Stomach (tissue), 8 donors: ENCODE measurements at regions not wholly inside any gene's neighbourhood (a gene's known extent, or its start where the extent isn't known, plus 50 kb on each side); places are given as distances from the start of the nearest gene placed in this dataset.

ENCODE experiments used
- DNase-seq, 2 donors: peaks; one replicate each; pipeline versions ENCODE4 v3.0.0 to v3.0.0-alpha.2; 2013 to 2019
- H3K27ac ChIP-seq, 5 donors: fragments of 200-600 bp in 4 of 5; sonication (generic) in 4 of 5; one replicate each; pipeline ENCODE4 v1.5.1; 2013 to 2019; ENCODE audit warnings: mild to moderate bottlenecking in 1 of 5, moderate library complexity in 1 of 5
- H3K27me3 ChIP-seq, 3 donors: fragments of 200-600 bp; sonication (generic); one replicate each; pipeline ENCODE4 v1.5.1; 2017 to 2019; ENCODE audit warnings: mixed run types in 1 of 3
- H3K36me3 ChIP-seq, 4 donors: fragments of 200-600 bp; sonication (generic); 1 replicate in 3 of 4; 2 replicates in 1 of 4; pipeline ENCODE4 v1.5.1; 2016 to 2019
- H3K4me1 ChIP-seq, 4 donors: fragments of 200-600 bp; sonication (generic); one replicate each; pipeline ENCODE4 v1.5.1; 2016 to 2019
- H3K4me3 ChIP-seq, 4 donors: fragments of 200-600 bp; sonication (generic) in 3 of 4; one replicate each; pipeline ENCODE4 v1.5.1; 2016 to 2019; ENCODE audit warnings: mild to moderate bottlenecking in 1 of 4
- H3K9me3 ChIP-seq, 4 donors: fragments of 200-600 bp; sonication (generic); one replicate each; pipeline ENCODE4 v1.5.1; 2016 to 2019
- EP300 ChIP-seq: sonication (generic); formaldehyde crosslinking; IDR thresholded peaks from one replicate; pipeline ENCODE4 v1.6.1; 2017; ENCODE audit warnings: antibody characterized with exemption
- POLR2A ChIP-seq, 4 donors: fragments of 450-650 bp; IDR thresholded peaks; one replicate each; pipeline ENCODE4 v1.6.1; 2016; ENCODE audit warnings: antibody characterized with exemption in 4 of 4, control low read depth in 2 of 4, mild to moderate bottlenecking in 1 of 4, moderate library complexity in 1 of 4
- POLR2AphosphoS5 ChIP-seq, 3 donors: sonication (generic); formaldehyde crosslinking; IDR thresholded peaks; one replicate each; pipeline ENCODE4 v1.6.1; 2016; ENCODE audit warnings: antibody characterized with exemption in 3 of 3
- WGBS, 5 donors: extraction: QIAGEN DNeasy Blood & Tissue Kit in 3 of 5; methylation state at CpG; one replicate each; pipeline versions ENCODE4 v1.1.5 to v1.1.7; 2013 to 2018; 5-methylcytosine and 5-hydroxymethylcytosine counted together
- intact Hi-C: fragments of 100-400 bp; cut with DNase I; formaldehyde crosslinking; loops from one replicate; pipeline ENCODE4 v1.15.1; 2023; ENCODE audit warnings: low total_unique reads
- TF ChIP-seq, protein P1 (sequence below), 7 experiments: fragments of 450-650 bp in 4 of 7; fragments of 200-600 bp in 3 of 7; sonication (generic) in 3 of 7; IDR thresholded peaks; one replicate each; pipeline ENCODE4 v1.5.1; 2016 to 2019; ENCODE audit warnings: antibody characterized with exemption in 7 of 7, control low read depth in 2 of 7, mild to moderate bottlenecking in 1 of 7
- donor health status: healthy with polysubstance abuse.
- donor health status: Bipolar disorder and iron deficiency.
- donor health status: healthy.

DNA sequence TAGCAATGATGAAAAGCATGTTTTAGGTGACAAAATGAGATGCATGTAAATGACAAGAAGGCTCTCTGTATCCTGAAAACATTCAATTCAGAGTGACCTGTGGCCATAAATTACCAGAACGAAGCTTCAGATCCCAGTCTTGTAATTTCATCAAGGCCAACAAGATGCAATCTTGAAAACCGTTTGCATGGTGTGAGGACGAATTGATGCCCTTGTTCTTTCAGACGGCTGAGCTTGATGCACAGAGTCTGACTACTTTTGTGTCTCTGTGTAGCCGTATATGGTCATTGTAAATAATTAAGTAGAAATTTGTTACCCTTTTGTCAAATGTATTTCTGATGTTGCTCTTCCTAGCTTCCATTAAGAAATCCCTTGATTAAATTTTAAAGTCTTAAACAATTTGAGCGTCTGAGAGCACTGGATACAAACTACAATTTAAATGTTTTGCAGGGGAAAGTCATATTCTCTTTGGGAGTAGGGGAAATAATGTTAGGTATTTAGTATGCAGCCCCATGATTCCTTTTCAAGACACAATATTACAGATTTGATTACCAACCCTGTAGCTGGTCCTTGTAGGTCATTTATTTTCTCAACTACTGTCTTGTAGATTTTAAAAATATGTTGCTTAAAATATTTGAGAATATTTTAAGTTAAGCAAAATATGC lies 125.8 kb upstream of the PCDH9 start:
- 64 to 72% (median 67%) methylated on average over 6 of the region's 6 CpGs for WGBS, 5 donors
- H3K4me3 ChIP-seq, result no peak overlapping the region
- intact Hi-C loops, result no loop called here

DNA sequence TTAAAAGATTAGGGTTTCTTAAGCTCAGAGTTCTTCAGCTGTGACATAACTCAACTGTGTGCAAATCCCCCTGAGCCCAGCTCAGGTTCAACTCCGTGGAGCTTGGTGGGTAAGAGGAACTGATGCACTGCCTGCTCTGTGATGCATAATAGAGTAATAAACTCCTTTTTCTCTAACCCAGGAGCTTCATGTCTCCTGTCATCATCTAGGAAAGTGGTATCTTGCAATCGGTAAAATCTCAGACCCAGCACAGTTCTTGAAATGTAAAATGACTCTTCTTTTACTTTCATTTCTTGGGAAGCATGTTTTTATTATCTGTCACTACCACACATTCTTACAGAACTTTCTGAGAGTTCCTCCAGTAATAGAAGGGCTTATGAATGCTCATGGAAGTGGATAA lies 123.8 kb upstream of the PCDH9 start:
- Histone ChIP-seq H3K36me3 (no peaks in the 10 kb centered on the region), H3K27me3 (no peaks in the 10 kb centered on the region), H3K4me3 (no peak overlapping the region), H3K27ac (no peak overlapping the region), H3K9me3 (peaks cover 0 to 6% (median 0%) of the 10 kb centered on the region in 4 donors), H3K4me1 (no peaks in the 10 kb centered on the region)
- intact Hi-C loops, result no loop called here
- WGBS, 5 donors, result 34 to 65% (median 60%) methylated on average over 2 of the region's 2 CpGs
- TF ChIP-seq POLR2AphosphoS5 (IDR thresholded peaks at IDR 0.05), result no peak
- no peak for TF ChIP-seq EP300
- TF ChIP-seq, protein P1, sequence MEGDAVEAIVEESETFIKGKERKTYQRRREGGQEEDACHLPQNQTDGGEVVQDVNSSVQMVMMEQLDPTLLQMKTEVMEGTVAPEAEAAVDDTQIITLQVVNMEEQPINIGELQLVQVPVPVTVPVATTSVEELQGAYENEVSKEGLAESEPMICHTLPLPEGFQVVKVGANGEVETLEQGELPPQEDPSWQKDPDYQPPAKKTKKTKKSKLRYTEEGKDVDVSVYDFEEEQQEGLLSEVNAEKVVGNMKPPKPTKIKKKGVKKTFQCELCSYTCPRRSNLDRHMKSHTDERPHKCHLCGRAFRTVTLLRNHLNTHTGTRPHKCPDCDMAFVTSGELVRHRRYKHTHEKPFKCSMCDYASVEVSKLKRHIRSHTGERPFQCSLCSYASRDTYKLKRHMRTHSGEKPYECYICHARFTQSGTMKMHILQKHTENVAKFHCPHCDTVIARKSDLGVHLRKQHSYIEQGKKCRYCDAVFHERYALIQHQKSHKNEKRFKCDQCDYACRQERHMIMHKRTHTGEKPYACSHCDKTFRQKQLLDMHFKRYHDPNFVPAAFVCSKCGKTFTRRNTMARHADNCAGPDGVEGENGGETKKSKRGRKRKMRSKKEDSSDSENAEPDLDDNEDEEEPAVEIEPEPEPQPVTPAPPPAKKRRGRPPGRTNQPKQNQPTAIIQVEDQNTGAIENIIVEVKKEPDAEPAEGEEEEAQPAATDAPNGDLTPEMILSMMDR (IDR thresholded peaks at IDR 0.05), result no peak
- no peak for TF ChIP-seq POLR2A (IDR thresholded peaks at IDR 0.05)
- DNase-seq, result no peak

More for the DNA sequence above, 125.8 kb upstream of the PCDH9 start:
- TF ChIP-seq POLR2A (IDR thresholded peaks at IDR 0.05) (no peak), POLR2AphosphoS5 (IDR thresholded peaks at IDR 0.05) (no peak), EP300 (no peak)
- TF ChIP-seq, protein P1 (IDR thresholded peaks at IDR 0.05), result no peak
- Histone ChIP-seq H3K9me3 (no peaks in the 10 kb centered on the region), H3K27ac (no peak overlapping the region), H3K36me3 (no peaks in the 10 kb centered on the region), H3K27me3 (no peaks in the 10 kb centered on the region), H3K4me1 (no peaks in the 10 kb centered on the region)
- no peak for DNase-seq

DNA sequence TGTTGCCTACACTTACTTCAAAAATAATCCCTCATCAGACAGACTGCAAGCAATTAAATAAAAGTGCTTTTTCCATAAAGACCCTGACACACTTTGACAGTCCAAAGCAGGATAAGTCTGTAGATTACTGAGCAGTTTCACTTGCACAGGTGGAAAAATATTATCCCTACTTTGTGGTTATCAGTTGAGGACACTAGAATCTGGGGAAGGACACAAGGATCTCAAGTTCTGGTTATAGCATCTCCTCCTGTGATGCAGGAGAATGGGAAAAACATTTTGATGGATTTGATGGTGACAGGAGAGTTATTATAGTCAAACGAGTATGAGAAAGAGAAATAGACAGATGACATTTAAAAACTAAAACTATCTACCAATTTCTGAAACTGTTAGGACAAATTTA lies 122.9 kb upstream of the PCDH9 start:
- Histone ChIP-seq H3K4me3 (no peak overlapping the region), H3K36me3 (no peaks in the 10 kb centered on the region), H3K27me3 (no peaks in the 10 kb centered on the region), H3K27ac (no peak overlapping the region), H3K4me1 (no peaks in the 10 kb centered on the region), H3K9me3 (peaks cover 0 to 6% (median under 1%) of the 10 kb centered on the region in 4 donors)
- intact Hi-C loops, result no loop called here
- no peak for DNase-seq
- 44 to 53% (median 49%) methylated on average over 1 of the region's 1 CpG for WGBS, 5 donors
- no peak for TF ChIP-seq EP300
- TF ChIP-seq, protein P1 (IDR thresholded peaks at IDR 0.05), result no peak
- no peak for TF ChIP-seq POLR2AphosphoS5 (IDR thresholded peaks at IDR 0.05)
- no peak for TF ChIP-seq POLR2A (IDR thresholded peaks at IDR 0.05)

DNA sequence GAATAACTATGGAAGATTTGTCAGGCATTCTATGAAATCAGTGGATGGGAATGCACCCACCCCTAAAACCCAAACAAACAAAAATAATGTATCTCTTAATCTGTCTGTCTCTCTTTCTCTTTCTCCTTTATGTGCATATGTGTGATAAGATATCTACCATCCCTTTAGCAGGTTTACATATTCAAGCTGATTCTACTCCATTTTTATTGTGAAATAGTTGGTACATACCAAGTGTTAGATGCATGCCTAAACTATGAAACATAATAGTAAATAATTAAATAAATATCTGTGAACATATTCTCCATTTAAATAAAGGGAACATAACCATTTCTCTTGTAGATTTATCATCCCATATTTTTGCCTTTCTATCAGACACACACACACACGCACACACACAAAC lies 121.8 kb upstream of the PCDH9 start:
- Histone ChIP-seq H3K4me1 (no peaks in the 10 kb centered on the region), H3K27ac (no peak overlapping the region), H3K4me3 (no peak overlapping the region), H3K9me3 (peaks cover 0 to 6% (median 3%) of the 10 kb centered on the region in 4 donors), H3K27me3 (no peaks in the 10 kb centered on the region), H3K36me3 (no peaks in the 10 kb centered on the region)
- TF ChIP-seq, protein P1 (IDR thresholded peaks at IDR 0.05), result no peak
- TF ChIP-seq EP300 (no peak), POLR2AphosphoS5 (IDR thresholded peaks at IDR 0.05) (no peak), POLR2A (IDR thresholded peaks at IDR 0.05) (no peak)
- no peak for DNase-seq
- intact Hi-C loops, result no loop called here
- 89 to 100% (median 94%) methylated on average over 1 of the region's 1 CpG for WGBS, 5 donors
